ENCODE measurements at regions not wholly inside any gene's neighbourhood (a gene's known extent, or its start where the extent isn't known, plus 50 kb on each side); places are given as distances from the start of the nearest gene placed in this dataset.

GRCh38 chr10:128990986-128991385 lies 476.1 kb upstream of the MGMT start:
- no peak for DNase-seq (ENCODE audit: extremely low read depth, low read depth)

GRCh38 chr10:128992770-128993169 lies 474.3 kb upstream of the MGMT start:
- DNase-seq (ENCODE audit: extremely low read depth, low read depth) = no peak
- no peak for TF ChIP-seq CTCF (IDR thresholded peaks at IDR 0.05; ENCODE audit: low read depth, low read length)

More at GRCh38 chr10:128990986-128991385, 476.1 kb upstream of the MGMT start:
- TF ChIP-seq CTCF (IDR thresholded peaks at IDR 0.05; ENCODE audit: low read depth, low read length) = no peak

- DNase-seq (ENCODE audit: extremely low read depth, low read depth) = no peak
- TF ChIP-seq CTCF (IDR thresholded peaks at IDR 0.05; ENCODE audit: low read depth, low read length) = no peak
Observed at GRCh38 chr10:128993443-128993842, 473.6 kb upstream of the MGMT start.

- no peak for DNase-seq (ENCODE audit: extremely low read depth, low read depth)
- TF ChIP-seq CTCF (IDR thresholded peaks at IDR 0.05; ENCODE audit: low read depth, low read length) = no peak
Observed at GRCh38 chr10:128993911-128994538, 473.0 kb upstream of the MGMT start.

- TF ChIP-seq CTCF (IDR thresholded peaks at IDR 0.05; ENCODE audit: low read depth, low read length) = no peak
- DNase-seq (ENCODE audit: extremely low read depth, low read depth) = no peak
Observed at GRCh38 chr10:128994598-128995143, 472.4 kb upstream of the MGMT start.

GRCh38 chr10:128995676-128996075 lies 471.4 kb upstream of the MGMT start:
- no peak for TF ChIP-seq CTCF (IDR thresholded peaks at IDR 0.05; ENCODE audit: low read depth, low read length)

GRCh38 chr10:128996092-128996491 lies 470.9 kb upstream of the MGMT start:
- no peak for TF ChIP-seq CTCF (IDR thresholded peaks at IDR 0.05; ENCODE audit: low read depth, low read length)
- DNase-seq (ENCODE audit: extremely low read depth, low read depth) = no peak

More at GRCh38 chr10:128995676-128996075, 471.4 kb upstream of the MGMT start:
- no peak for DNase-seq (ENCODE audit: extremely low read depth, low read depth)
